Liver (tissue), 7 donors: ENCODE measurements at regions not wholly inside any gene's neighbourhood (a gene's known extent, or its start where the extent isn't known, plus 50 kb on each side); places are given as distances from the start of the nearest gene placed in this dataset.

Experiments used
- DNase-seq: peaks from one replicate; pipeline ENCODE4 v3.0.0-alpha.2; 2017; ENCODE audit warnings: low spot score
- H3K27ac ChIP-seq, 2 donors: one replicate each; pipeline ENCODE4 v1.7.0; 2013; ENCODE audit warnings: inconsistent platforms in 2 of 2, low read length in 2 of 2, control low read depth in 1 of 2, low read depth in 1 of 2, mild to moderate bottlenecking in 1 of 2
- H3K27me3 ChIP-seq, 4 donors: one replicate each; pipeline versions ENCODE4 v1.6.1 to v1.7.0; 2013; ENCODE audit warnings: low read length in 3 of 4, inconsistent platforms in 1 of 4, mild to moderate bottlenecking in 1 of 4, moderate library complexity in 1 of 4; ENCODE audit not compliant: control insufficient read depth in 4 of 4, insufficient read depth in 4 of 4
- H3K36me3 ChIP-seq, 4 donors: one replicate each; pipeline versions ENCODE4 v1.6.1 to v1.7.0; 2013; ENCODE audit warnings: low read length in 3 of 4, mild to moderate bottlenecking in 3 of 4, low read depth in 1 of 4, moderate library complexity in 1 of 4; ENCODE audit not compliant: control insufficient read depth in 4 of 4, insufficient read depth in 3 of 4
- H3K4me1 ChIP-seq, 4 donors: one replicate each; pipeline versions ENCODE4 v1.6.1 to v1.7.0; 2013; ENCODE audit warnings: low read length in 3 of 4, mild to moderate bottlenecking in 3 of 4, moderate library complexity in 1 of 4; ENCODE audit not compliant: control insufficient read depth in 4 of 4, insufficient read depth in 4 of 4
- H3K4me3 ChIP-seq, 3 donors: one replicate each; pipeline versions ENCODE4 v1.6.1 to v1.7.0; 2013; ENCODE audit warnings: low read length in 3 of 3, control low read depth in 1 of 3, low read depth in 1 of 3, mild to moderate bottlenecking in 1 of 3
- H3K9ac ChIP-seq, 2 donors: one replicate each; pipeline ENCODE4 v1.7.0; 2013; ENCODE audit warnings: low read length in 2 of 2, mild to moderate bottlenecking in 2 of 2, moderate library complexity in 2 of 2, control low read depth in 1 of 2, low read depth in 1 of 2
- H3K9me3 ChIP-seq, 4 donors: one replicate each; pipeline versions ENCODE4 v1.6.1 to v1.7.0; 2013; ENCODE audit warnings: low read length in 3 of 4; ENCODE audit not compliant: control insufficient read depth in 4 of 4
- EGR1 ChIP-seq, 2 donors: IDR thresholded peaks; 2 replicates each; pipeline ENCODE4 v1.6.1; 2016 to 2018; ENCODE audit warnings: antibody characterized with exemption in 2 of 2, low read depth in 2 of 2
- FOXA1 ChIP-seq: IDR thresholded peaks from 2 replicates; pipeline ENCODE4 v1.6.1; 2016; ENCODE audit warnings: antibody characterized with exemption
- FOXA2 ChIP-seq: IDR thresholded peaks from 2 replicates; pipeline ENCODE4 v1.6.1; 2016; ENCODE audit warnings: antibody characterized with exemption
- GABPA ChIP-seq, 2 donors: IDR thresholded peaks in 1 of 2; conservative IDR thresholded peaks in 1 of 2; 2 replicates each; pipeline ENCODE4 v1.6.1; 2016; ENCODE audit warnings: antibody characterized with exemption in 2 of 2, mild to moderate bottlenecking in 1 of 2, moderate library complexity in 1 of 2
- HNF4A ChIP-seq, 2 donors: conservative IDR thresholded peaks; 2 replicates each; pipeline ENCODE4 v1.6.1; 2016; ENCODE audit warnings: antibody characterized with exemption in 2 of 2, mild to moderate bottlenecking in 2 of 2
- HNF4G ChIP-seq: IDR thresholded peaks from 2 replicates; pipeline ENCODE4 v1.6.1; 2016; ENCODE audit warnings: antibody characterized with exemption
- JUND ChIP-seq, 2 donors: IDR thresholded peaks; 2 replicates each; pipeline ENCODE4 v1.6.1; 2016; ENCODE audit warnings: antibody characterized with exemption in 2 of 2
- NR2F2 ChIP-seq: IDR thresholded peaks from 2 replicates; pipeline ENCODE4 v1.6.1; 2016; ENCODE audit warnings: antibody characterized with exemption
- RAD21 ChIP-seq, 2 donors: IDR thresholded peaks; 2 replicates each; pipeline ENCODE4 v1.6.1; 2016; ENCODE audit warnings: antibody characterized with exemption in 2 of 2, mild to moderate bottlenecking in 2 of 2
- RXRA ChIP-seq, 2 donors: IDR thresholded peaks; 2 replicates each; pipeline ENCODE4 v1.6.1; 2017 to 2018; ENCODE audit warnings: antibody characterized with exemption in 2 of 2, mild to moderate bottlenecking in 1 of 2
- SP1 ChIP-seq: IDR thresholded peaks from 2 replicates; pipeline ENCODE4 v1.6.1; 2018; ENCODE audit warnings: antibody characterized with exemption, mild to moderate bottlenecking
- TAF1 ChIP-seq: conservative IDR thresholded peaks from 2 replicates; pipeline ENCODE4 v1.6.1; 2016; ENCODE audit warnings: antibody characterized with exemption, mild to moderate bottlenecking
- YY1 ChIP-seq: IDR thresholded peaks from 2 replicates; pipeline ENCODE4 v1.6.1; 2016; ENCODE audit warnings: antibody characterized with exemption, mild to moderate bottlenecking
- WGBS: extraction: QIAGEN DNeasy Blood & Tissue Kit; methylation state at CpG from one replicate; pipeline ENCODE4 v1.1.7; 2013; 5-methylcytosine and 5-hydroxymethylcytosine counted together
- TF ChIP-seq, protein P1 (sequence below): IDR thresholded peaks from 2 replicates; pipeline ENCODE4 v1.6.1; 2016; ENCODE audit warnings: antibody characterized with exemption
- TF ChIP-seq, protein P2 (sequence below): IDR thresholded peaks from 2 replicates; pipeline ENCODE4 v1.6.1; 2016; ENCODE audit warnings: antibody characterized with exemption
- TF ChIP-seq, protein P3 (sequence below): IDR thresholded peaks from 2 replicates; pipeline ENCODE4 v1.6.1; 2016; ENCODE audit warnings: antibody characterized with exemption, mild to moderate bottlenecking
- donor health status: healthy.
- donor health status: healthy.
- donor health status: healthy.
- donor health status: healthy.

DNA sequence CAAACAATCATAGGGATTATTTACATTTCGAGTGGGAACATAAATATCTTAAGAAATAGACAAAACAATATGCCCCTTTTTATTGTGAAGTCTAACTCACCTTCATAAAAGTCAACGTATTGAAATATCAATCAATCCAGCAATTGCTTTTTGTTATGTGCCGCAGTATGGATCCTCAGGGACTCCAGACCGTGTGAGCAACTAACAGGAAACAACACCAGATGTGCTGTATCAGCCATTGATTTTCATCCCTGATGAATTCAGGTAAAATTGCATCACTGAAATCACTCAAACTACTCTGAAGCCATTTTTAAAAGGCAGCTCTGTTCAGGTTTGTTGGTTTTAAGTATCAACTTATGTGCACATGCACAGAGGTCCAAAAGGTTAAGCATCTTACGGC is 197.3 kb upstream of the FAT1 start:
- WGBS: 75% methylated on average over 5 of the region's 5 CpGs
- no peaks in the 10 kb centered on the region for H3K9me3 ChIP-seq
- DNase-seq: no peak
- no peaks in the 10 kb centered on the region for H3K27me3 ChIP-seq
- H3K27ac ChIP-seq: no peak overlapping the region
- TF ChIP-seq SP1 (no peak), FOXA1 (no peak), HNF4A (conservative IDR thresholded peaks at IDR 0.05) (no peak)
- H3K4me1 ChIP-seq: no peaks in the 10 kb centered on the region
- H3K4me3 ChIP-seq: no peak overlapping the region
- H3K9ac ChIP-seq: no peak overlapping the region
- no peaks in the 10 kb centered on the region for H3K36me3 ChIP-seq

DNA sequence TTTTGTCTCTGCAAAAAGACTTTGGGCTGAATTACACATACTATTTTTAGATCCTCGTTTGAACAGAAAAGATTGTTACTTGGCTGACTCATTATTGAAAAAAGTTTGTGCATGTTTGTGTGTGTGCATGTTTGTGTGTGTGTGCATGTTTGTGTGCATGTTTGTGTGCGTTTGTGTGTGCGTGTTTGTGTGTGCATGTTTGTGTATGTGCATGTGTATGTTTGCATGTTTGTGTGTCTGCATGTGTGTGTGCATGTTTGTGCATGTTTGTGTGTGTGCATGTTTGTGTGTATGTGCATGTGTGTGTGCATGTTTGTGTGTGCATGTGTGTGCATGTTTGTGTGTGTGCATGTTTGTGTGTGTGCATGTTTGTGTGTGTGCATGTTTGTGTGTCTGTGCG is 201.1 kb upstream of the FAT1 start:
- TF ChIP-seq RAD21 (IDR thresholded peaks at IDR 0.05) (no peak), NR2F2 (no peak), JUND (IDR thresholded peaks at IDR 0.05) (no peak), YY1 (no peak), SP1 (no peak), FOXA1 (no peak), HNF4A (conservative IDR thresholded peaks at IDR 0.05) (no peak), TAF1 (no peak), RXRA (IDR thresholded peaks at IDR 0.05) (no peak), FOXA2 (no peak), GABPA (IDR thresholded peaks at IDR 0.05 in 1 of 2, conservative IDR thresholded peaks at IDR 0.05 in 1 of 2) (no peak), HNF4G (no peak), EGR1 (IDR thresholded peaks at IDR 0.05; ENCODE audit: low read depth in 2 of 2) (no peak)
- TF ChIP-seq, protein P1, sequence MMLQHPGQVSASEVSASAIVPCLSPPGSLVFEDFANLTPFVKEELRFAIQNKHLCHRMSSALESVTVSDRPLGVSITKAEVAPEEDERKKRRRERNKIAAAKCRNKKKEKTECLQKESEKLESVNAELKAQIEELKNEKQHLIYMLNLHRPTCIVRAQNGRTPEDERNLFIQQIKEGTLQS: no peak
- TF ChIP-seq, protein P2, sequence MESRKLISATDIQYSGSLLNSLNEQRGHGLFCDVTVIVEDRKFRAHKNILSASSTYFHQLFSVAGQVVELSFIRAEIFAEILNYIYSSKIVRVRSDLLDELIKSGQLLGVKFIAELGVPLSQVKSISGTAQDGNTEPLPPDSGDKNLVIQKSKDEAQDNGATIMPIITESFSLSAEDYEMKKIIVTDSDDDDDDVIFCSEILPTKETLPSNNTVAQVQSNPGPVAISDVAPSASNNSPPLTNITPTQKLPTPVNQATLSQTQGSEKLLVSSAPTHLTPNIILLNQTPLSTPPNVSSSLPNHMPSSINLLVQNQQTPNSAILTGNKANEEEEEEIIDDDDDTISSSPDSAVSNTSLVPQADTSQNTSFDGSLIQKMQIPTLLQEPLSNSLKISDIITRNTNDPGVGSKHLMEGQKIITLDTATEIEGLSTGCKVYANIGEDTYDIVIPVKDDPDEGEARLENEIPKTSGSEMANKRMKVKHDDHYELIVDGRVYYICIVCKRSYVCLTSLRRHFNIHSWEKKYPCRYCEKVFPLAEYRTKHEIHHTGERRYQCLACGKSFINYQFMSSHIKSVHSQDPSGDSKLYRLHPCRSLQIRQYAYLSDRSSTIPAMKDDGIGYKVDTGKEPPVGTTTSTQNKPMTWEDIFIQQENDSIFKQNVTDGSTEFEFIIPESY: no peak
- Histone ChIP-seq H3K27me3 (no peaks in the 10 kb centered on the region), H3K9me3 (no peaks in the 10 kb centered on the region), H3K27ac (no peak overlapping the region), H3K4me3 (no peak overlapping the region), H3K9ac (no peak overlapping the region), H3K36me3 (no peaks in the 10 kb centered on the region), H3K4me1 (no peaks in the 10 kb centered on the region)
- DNase-seq: no peak
- whole genome bisulfite sequencing: 80% methylated on average over 4 of the region's 4 CpGs

DNA sequence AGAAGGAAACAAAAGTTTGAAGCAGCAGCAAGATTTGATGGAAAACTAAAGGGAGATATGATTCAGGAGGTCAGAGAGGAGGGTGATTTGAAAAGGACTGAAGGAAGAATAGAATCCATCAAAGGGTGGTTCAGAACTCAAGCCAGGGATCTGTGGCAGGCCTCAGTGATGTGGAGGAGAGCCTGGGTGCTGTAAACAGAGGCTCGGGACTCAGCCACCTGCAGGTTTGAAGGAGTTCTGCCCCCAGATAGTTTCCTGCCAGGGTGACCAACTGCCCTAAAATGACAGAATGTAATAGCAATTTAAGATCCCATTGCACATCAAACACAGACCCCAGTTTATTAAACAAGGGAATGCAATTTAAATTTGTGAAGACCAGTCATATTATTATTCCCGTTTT is 204.0 kb upstream of the FAT1 start:
- TF ChIP-seq TAF1: no peak
- TF ChIP-seq GABPA (IDR thresholded peaks at IDR 0.05 in 1 of 2, conservative IDR thresholded peaks at IDR 0.05 in 1 of 2): no peak
- TF ChIP-seq, protein P3, sequence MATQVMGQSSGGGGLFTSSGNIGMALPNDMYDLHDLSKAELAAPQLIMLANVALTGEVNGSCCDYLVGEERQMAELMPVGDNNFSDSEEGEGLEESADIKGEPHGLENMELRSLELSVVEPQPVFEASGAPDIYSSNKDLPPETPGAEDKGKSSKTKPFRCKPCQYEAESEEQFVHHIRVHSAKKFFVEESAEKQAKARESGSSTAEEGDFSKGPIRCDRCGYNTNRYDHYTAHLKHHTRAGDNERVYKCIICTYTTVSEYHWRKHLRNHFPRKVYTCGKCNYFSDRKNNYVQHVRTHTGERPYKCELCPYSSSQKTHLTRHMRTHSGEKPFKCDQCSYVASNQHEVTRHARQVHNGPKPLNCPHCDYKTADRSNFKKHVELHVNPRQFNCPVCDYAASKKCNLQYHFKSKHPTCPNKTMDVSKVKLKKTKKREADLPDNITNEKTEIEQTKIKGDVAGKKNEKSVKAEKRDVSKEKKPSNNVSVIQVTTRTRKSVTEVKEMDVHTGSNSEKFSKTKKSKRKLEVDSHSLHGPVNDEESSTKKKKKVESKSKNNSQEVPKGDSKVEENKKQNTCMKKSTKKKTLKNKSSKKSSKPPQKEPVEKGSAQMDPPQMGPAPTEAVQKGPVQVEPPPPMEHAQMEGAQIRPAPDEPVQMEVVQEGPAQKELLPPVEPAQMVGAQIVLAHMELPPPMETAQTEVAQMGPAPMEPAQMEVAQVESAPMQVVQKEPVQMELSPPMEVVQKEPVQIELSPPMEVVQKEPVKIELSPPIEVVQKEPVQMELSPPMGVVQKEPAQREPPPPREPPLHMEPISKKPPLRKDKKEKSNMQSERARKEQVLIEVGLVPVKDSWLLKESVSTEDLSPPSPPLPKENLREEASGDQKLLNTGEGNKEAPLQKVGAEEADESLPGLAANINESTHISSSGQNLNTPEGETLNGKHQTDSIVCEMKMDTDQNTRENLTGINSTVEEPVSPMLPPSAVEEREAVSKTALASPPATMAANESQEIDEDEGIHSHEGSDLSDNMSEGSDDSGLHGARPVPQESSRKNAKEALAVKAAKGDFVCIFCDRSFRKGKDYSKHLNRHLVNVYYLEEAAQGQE: no peak
- TF ChIP-seq HNF4G: no peak
- no peak for TF ChIP-seq JUND (IDR thresholded peaks at IDR 0.05)
- no peak for TF ChIP-seq HNF4A (conservative IDR thresholded peaks at IDR 0.05)
- TF ChIP-seq EGR1 (IDR thresholded peaks at IDR 0.05; ENCODE audit: low read depth in 2 of 2): no peak
- no peak for TF ChIP-seq FOXA2
- TF ChIP-seq, protein P1: no peak
- no peak for TF ChIP-seq NR2F2
- no peak for TF ChIP-seq SP1
- 66% methylated on average over 2 of the region's 2 CpGs for WGBS
- H3K27me3 ChIP-seq: no peaks in the 10 kb centered on the region

More for the DNA sequence above, 204.0 kb upstream of the FAT1 start:
- Histone ChIP-seq H3K9ac (no peak overlapping the region), H3K4me3 (no peak overlapping the region), H3K9me3 (no peaks in the 10 kb centered on the region), H3K36me3 (no peaks in the 10 kb centered on the region), H3K4me1 (no peaks in the 10 kb centered on the region), H3K27ac (no peak overlapping the region)
- no peak for DNase-seq
